GM19239 (cell line): ENCODE measurements at regions not wholly inside any gene's neighbourhood (a gene's known extent, or its start where the extent isn't known, plus 50 kb on each side); places are given as distances from the start of the nearest gene placed in this dataset.

Experiments
- DNase-seq: peaks from one replicate; pipeline ENCODE4 v3.0.0; 2011; ENCODE audit warnings: low spot score; ENCODE audit not compliant: insufficient read length
- FAIRE-seq: peaks from 2 replicates; lab custom pipeline; 2011; peaks lifted over from hg19 to GRCh38; lab: Jason Lieb, UNC

GRCh38 chr1:73778471-73778870, 419.5 kb downstream of the LRRIQ3 start:
- FAIRE-seq: no peak
- no peak for DNase-seq

- DNase-seq (no peak), FAIRE-seq (no peak)
These were observed 422.1 kb downstream of the LRRIQ3 start for GRCh38 chr1:73775896-73776295.

GRCh38 chr1:73772941-73773340, 425.0 kb downstream of the LRRIQ3 start:
- FAIRE-seq: no peak
- DNase-seq: no peak

- no peak for DNase-seq
- FAIRE-seq: no peak
These were observed 426.6 kb downstream of the LRRIQ3 start for GRCh38 chr1:73771396-73771795.

- FAIRE-seq (no peak), DNase-seq (no peak)
These were observed 427.7 kb downstream of the LRRIQ3 start for GRCh38 chr1:73770109-73770905.

GRCh38 chr1:73766786-73767348, 431.1 kb downstream of the LRRIQ3 start:
- FAIRE-seq (no peak), DNase-seq (no peak)

- DNase-seq: no peak
- no peak for FAIRE-seq
These were observed 432.3 kb downstream of the LRRIQ3 start for GRCh38 chr1:73765551-73766233.

- FAIRE-seq (no peak), DNase-seq (no peak)
These were observed 436.4 kb downstream of the LRRIQ3 start for GRCh38 chr1:73761559-73761958.

GRCh38 chr1:73759011-73759410, 439.0 kb downstream of the LRRIQ3 start:
- no peak for FAIRE-seq
- no peak for DNase-seq

- FAIRE-seq (no peak), DNase-seq (no peak)
These were observed 441.2 kb downstream of the LRRIQ3 start for GRCh38 chr1:73756817-73757216.

GRCh38 chr1:73755649-73756048, 442.3 kb downstream of the LRRIQ3 start:
- no peak for DNase-seq
- FAIRE-seq: no peak

- DNase-seq (no peak), FAIRE-seq (no peak)
These were observed 448.0 kb downstream of the LRRIQ3 start for GRCh38 chr1:73749996-73750395.

- FAIRE-seq (no peak), DNase-seq (no peak)
These were observed 453.0 kb downstream of the LRRIQ3 start for GRCh38 chr1:73744985-73745384.

GRCh38 chr1:73736125-73736524, 461.9 kb downstream of the LRRIQ3 start:
- FAIRE-seq (no peak), DNase-seq (no peak)

GRCh38 chr1:73727036-73727435, 470.9 kb downstream of the LRRIQ3 start:
- DNase-seq: no peak
- no peak for FAIRE-seq

- FAIRE-seq (no peak), DNase-seq (no peak)
These were observed 475.9 kb downstream of the LRRIQ3 start for GRCh38 chr1:73722055-73722454.

GRCh38 chr1:73717976-73718375, 480.0 kb downstream of the LRRIQ3 start:
- DNase-seq (no peak), FAIRE-seq (no peak)

GRCh38 chr1:73711089-73711488, 486.9 kb downstream of the LRRIQ3 start:
- no peak for DNase-seq
- FAIRE-seq: no peak

GRCh38 chr1:73701826-73702225, 496.1 kb downstream of the LRRIQ3 start:
- DNase-seq: no peak
- no peak for FAIRE-seq

GRCh38 chr1:73676186-73676585, 521.8 kb downstream of the LRRIQ3 start:
- FAIRE-seq (no peak), DNase-seq (no peak)

GRCh38 chr1:73674945-73675561, 522.9 kb downstream of the LRRIQ3 start:
- DNase-seq (no peak), FAIRE-seq (no peak)
